BJ (cell line): ENCODE measurements at regions not wholly inside any gene's neighbourhood (a gene's known extent, or its start where the extent isn't known, plus 50 kb on each side); places are given as distances from the start of the nearest gene placed in this dataset.

Experiments
- CTCF ChIA-PET: fragments of 350-600 bp; formaldehyde crosslinking; extraction: SDS; loops from one replicate; lab custom pipeline; 2021; ENCODE audit warnings: antibody characterized with exemption, inconsistent platforms; lab: Yijun Ruan, JAX
- POLR2A ChIA-PET: fragments of 300-600 bp; sonication (Branson Sonifier 250); formaldehyde crosslinking; extraction: SDS; loops from one replicate; lab custom pipeline; 2021; ENCODE audit warnings: antibody characterized with exemption; lab: Charles Lee
- DNase-seq: peaks from one replicate; pipeline ENCODE4 v3.0.0-alpha.2; 2011; ENCODE audit warnings: low read depth
- H3K27me3 ChIP-seq: 2 replicates; pipeline ENCODE4 v1.6.0; 2011; ENCODE audit warnings: low read length; ENCODE audit not compliant: control insufficient read depth, insufficient read depth
- H3K36me3 ChIP-seq: 2 replicates; pipeline ENCODE4 v1.5.1; 2011; ENCODE audit warnings: low read length; ENCODE audit not compliant: control insufficient read depth, insufficient read depth
- H3K4me3 ChIP-seq: 2 replicates; pipeline ENCODE4 v1.5.1; 2011; ENCODE audit warnings: low read depth, mild to moderate bottlenecking, control low read depth, low read length
- CTCF ChIP-seq: IDR thresholded peaks from 2 replicates; pipeline ENCODE4 v1.5.1; 2011; ENCODE audit warnings: low read depth, mild to moderate bottlenecking, control low read depth, inconsistent platforms, low read length, moderate library complexity; ENCODE audit not compliant: insufficient read depth

DNA sequence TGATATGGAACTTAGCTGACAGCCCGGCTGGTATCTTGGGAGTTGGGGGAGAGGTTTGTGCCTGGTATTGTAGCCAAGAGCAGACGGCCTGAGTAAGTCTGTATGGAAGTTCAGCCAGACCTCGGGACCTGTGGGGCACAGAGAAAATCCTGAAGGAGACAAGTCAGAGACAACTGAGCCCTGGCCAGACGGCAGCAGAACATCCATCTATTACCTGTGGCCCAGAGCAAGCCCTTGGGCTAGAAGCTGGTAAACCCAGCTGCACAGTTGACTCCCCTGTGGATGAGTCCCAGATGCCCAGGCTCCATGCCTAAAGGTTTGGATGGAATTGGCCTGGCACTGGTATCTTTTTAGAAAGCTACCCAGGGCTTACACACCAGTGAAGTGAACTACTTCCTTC, 70.4 kb upstream of the DLG1 start:
- H3K27me3 ChIP-seq, result no peaks in the 10 kb centered on the region
- no peaks in the 10 kb centered on the region for H3K36me3 ChIP-seq
- DNase-seq, result no peak
- ChIA-PET CTCF (no interaction called here), POLR2A (no interaction called here)
- TF ChIP-seq CTCF, result no peak
- H3K4me3 ChIP-seq, result no peak overlapping the region

DNA sequence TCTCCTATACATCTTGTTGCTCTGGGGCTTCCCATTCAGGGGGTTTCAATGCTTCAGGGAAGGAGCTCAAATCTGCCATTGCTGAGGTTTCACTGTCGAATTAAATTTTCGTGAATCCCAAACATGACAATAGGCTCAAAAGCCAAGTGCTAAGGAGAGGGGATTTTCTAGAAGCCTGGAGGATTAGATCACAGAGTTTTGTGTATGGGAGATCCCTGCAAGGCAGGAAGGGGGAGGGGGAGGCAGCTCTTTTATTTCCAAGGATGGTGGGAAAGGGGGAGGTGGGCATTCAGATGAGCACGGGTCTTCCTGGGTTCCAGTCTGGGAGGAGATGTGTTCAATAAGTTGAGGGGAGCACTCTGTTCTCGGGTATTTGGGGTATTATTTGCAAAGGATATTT, 69.9 kb upstream of the DLG1 start:
- ChIA-PET CTCF (no interaction called here), POLR2A (no interaction called here)
- no peak for TF ChIP-seq CTCF
- H3K36me3 ChIP-seq, result no peaks in the 10 kb centered on the region
- DNase-seq, result no peak
- no peak overlapping the region for H3K4me3 ChIP-seq
- H3K27me3 ChIP-seq, result no peaks in the 10 kb centered on the region

DNA sequence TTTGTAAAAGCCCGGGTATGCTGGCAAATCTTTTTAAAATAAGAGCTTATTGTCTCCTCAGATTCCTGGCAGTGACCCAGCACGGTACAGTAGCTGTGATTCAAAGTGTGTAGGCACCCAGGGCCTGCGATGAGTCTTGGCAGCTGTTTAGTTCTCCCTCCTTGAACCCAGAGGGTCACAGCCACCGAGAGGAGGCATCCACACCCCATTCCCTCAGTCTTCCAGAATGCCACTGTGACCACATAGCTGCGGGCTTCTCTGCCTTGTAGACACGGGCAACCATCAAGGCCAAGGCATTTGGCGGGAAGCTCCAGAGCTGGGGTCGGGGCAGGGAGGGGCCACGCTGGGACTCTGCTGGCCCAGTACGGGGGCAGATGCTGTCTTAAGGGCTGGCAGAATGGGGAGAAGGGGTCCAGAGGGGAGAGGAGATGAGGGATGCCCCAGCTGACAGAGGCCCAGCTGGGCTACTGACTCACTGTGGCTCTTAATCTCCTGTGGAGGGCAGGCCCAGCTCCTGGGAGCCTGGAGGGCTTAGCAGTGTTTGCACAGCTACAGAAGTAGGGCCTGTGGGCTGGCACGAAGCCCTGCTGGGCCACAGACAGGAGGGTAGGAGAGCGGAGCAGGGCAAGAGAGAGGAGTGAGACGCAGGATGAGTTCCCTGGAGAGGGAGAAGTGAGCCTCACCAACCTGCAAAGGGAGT, 68.8 kb upstream of the DLG1 start:
- Histone ChIP-seq H3K4me3 (no peak overlapping the region), H3K27me3 (no peaks in the 10 kb centered on the region), H3K36me3 (no peaks in the 10 kb centered on the region)
- CTCF ChIA-PET, result interaction anchor here (1.2 to 1.4 kb wide), 2 partner anchors 33 to 159 kb away, joined by 3 to 4 read pairs; no protein-coding TSS in a partner anchor
- TF ChIP-seq CTCF, result no peak
- no peak for DNase-seq
- POLR2A ChIA-PET, result no interaction called here

GRCh38 chr3:197366301-197367044, 68.1 kb upstream of the DLG1 start:
- H3K27me3 ChIP-seq, result no peaks in the 10 kb centered on the region
- H3K36me3 ChIP-seq, result no peaks in the 10 kb centered on the region
- POLR2A ChIA-PET, result no interaction called here
- CTCF ChIA-PET, result interaction anchor here (1.1 to 1.4 kb wide), 3 partner anchors 12 to 160 kb away, joined by 3 to 4 read pairs (median 3); no protein-coding TSS in a partner anchor
- no peak overlapping the region for H3K4me3 ChIP-seq
- no peak for TF ChIP-seq CTCF
- DNase-seq, result no peak

DNA sequence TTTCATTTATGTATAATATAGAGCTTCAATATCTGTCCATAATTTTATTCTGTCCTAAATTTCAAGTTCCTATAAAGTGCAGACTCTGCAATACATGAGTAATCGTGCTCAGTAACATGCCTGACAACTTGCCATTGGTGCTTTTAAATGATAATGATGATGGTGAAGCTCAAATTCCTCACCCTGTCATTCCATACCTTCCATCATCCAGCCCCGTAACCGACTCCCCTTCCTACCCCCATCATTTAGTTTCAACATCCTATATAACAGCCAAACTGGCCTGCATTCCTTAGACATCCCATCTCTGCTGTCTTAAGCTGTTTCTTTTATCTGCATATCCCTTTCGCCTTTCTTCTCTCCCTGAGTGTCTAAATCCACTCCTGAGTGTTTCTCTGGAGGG, 67.2 kb upstream of the DLG1 start:
- no peaks in the 10 kb centered on the region for H3K27me3 ChIP-seq
- ChIA-PET POLR2A (no interaction called here), CTCF (interaction anchor here (1.1 to 1.2 kb wide), 3 partner anchors 11 to 145 kb away, joined by 3 to 4 read pairs (median 3); no protein-coding TSS in a partner anchor)
- H3K36me3 ChIP-seq, result no peaks in the 10 kb centered on the region
- no peak for TF ChIP-seq CTCF
- DNase-seq, result no peak
- no peak overlapping the region for H3K4me3 ChIP-seq
